HepG2 (cell line): ENCODE measurements at regions not wholly inside any gene's neighbourhood (a gene's known extent, or its start where the extent isn't known, plus 50 kb on each side); places are given as distances from the start of the nearest gene placed in this dataset.

ENCODE experiments used
- ATAC-seq: fragments of 200-7000 bp; cut with Tn5 transposase; 3 replicates; pipeline ENCODE4 v1.9.1; 2020; ENCODE audit warnings: mild to moderate bottlenecking, moderate library complexity
- BruUV-seq: library from RNA; stranded (reverse); fragments of 400-500 nt; replicated peaks from 2 replicates; lab custom pipeline; 2021; lab: Mats Ljungman, UMichigan
- CTCF ChIA-PET: fragments of 300-600 bp; formaldehyde crosslinking; extraction: SDS; loops from one replicate; lab custom pipeline; 2021; ENCODE audit warnings: low total read pairs, inconsistent platforms, low intra/inter-chr PET ratio; lab: Yijun Ruan, JAX
- POLR2A ChIA-PET: fragments of 350-600 bp; sonication (Branson Sonifier 250); formaldehyde crosslinking; loops from one replicate; lab custom pipeline; 2020; ENCODE audit warnings: antibody characterized with exemption, inconsistent platforms; lab: Yijun Ruan, JAX
- DNase-seq: peaks from one replicate; pipeline ENCODE4 v3.0.0-alpha.2; 2015; ENCODE audit warnings: low spot score
- FAIRE-seq: peaks from 3 replicates; lab custom pipeline; 2011; peaks lifted over from hg19 to GRCh38; lab: Jason Lieb, UNC
- H2AFZ ChIP-seq: one replicate; pipeline ENCODE4 v1.6.1; 2011; ENCODE audit warnings: low read length, inconsistent platforms
- H3K27ac ChIP-seq: fragments of 300-600 bp; 3 replicates; pipeline ENCODE4 v1.8.0; 2011; ENCODE audit warnings: mixed run types, mild to moderate bottlenecking, mixed read lengths, low read length, inconsistent platforms; ENCODE audit not compliant: insufficient read depth; ENCODE audit errors: extremely low read length
- H3K27me3 ChIP-seq, 2 experiments: fragments of 200-600 bp in 1 of 2; 2 replicates in 1 of 2; 3 replicates in 1 of 2; pipeline versions ENCODE4 v1.6.0 to v1.8.0; 2011; ENCODE audit warnings: low read length in 2 of 2, mild to moderate bottlenecking in 2 of 2, moderate library complexity in 2 of 2, inconsistent platforms in 1 of 2; ENCODE audit not compliant: insufficient read depth in 2 of 2, control insufficient read depth in 1 of 2
- H3K36me3 ChIP-seq, 2 experiments: fragments of 200-600 bp in 1 of 2; replicated peaks in 1 of 2; 2 replicates in 1 of 2; 3 replicates in 1 of 2; pipeline versions ENCODE4 v1.5.1 to v1.8.0; 2011; ENCODE audit warnings: low read length in 2 of 2, inconsistent platforms in 1 of 2; ENCODE audit not compliant: insufficient read depth in 2 of 2, control insufficient read depth in 1 of 2
- H3K4me1 ChIP-seq: 2 replicates; pipeline ENCODE4 v1.5.1; 2012; ENCODE audit warnings: low read length, inconsistent platforms; ENCODE audit not compliant: insufficient read depth
- H3K4me2 ChIP-seq: 2 replicates; pipeline ENCODE4 v1.6.0; 2011; ENCODE audit warnings: low read depth, low read length, inconsistent platforms
- H3K4me3 ChIP-seq, 3 experiments: fragments of 200-600 bp in 1 of 3; sonication (generic), shearing (Covaris generic) in 1 of 3; replicated peaks in 1 of 3; 2 replicates each; pipeline ENCODE4 v1.5.1; 2011 to 2016; ENCODE audit warnings: low read length in 3 of 3, inconsistent platforms in 2 of 3, low read depth in 2 of 3, mild to moderate bottlenecking in 2 of 3, control low read depth in 1 of 3, mixed read lengths in 1 of 3; ENCODE audit not compliant: insufficient read depth in 1 of 3
- H3K79me2 ChIP-seq: one replicate; pipeline ENCODE4 v1.6.1; 2011; ENCODE audit warnings: low read length, inconsistent platforms; ENCODE audit not compliant: insufficient read depth
- H3K9ac ChIP-seq: 2 replicates; pipeline ENCODE4 v1.6.0; 2011; ENCODE audit warnings: mild to moderate bottlenecking, low read depth, low read length, inconsistent platforms; ENCODE audit not compliant: insufficient read depth
- H3K9me3 ChIP-seq: 2 replicates; pipeline ENCODE4 v1.5.1; 2012; ENCODE audit warnings: mild to moderate bottlenecking, low read length
- H4K20me1 ChIP-seq: 2 replicates; pipeline ENCODE4 v1.6.0; 2011; ENCODE audit warnings: inconsistent platforms, mild to moderate bottlenecking, low read length, moderate library complexity; ENCODE audit not compliant: insufficient read depth
- ARNT2 ChIP-seq: sonication (generic); formaldehyde crosslinking; IDR thresholded peaks from 2 replicates; pipeline ENCODE4 v1.8.0; 2022; ENCODE audit warnings: mild to moderate bottlenecking, low read depth, missing genetic modification reagents, moderate library complexity
- ATF2 ChIP-seq: sonication (generic); formaldehyde crosslinking; IDR thresholded peaks from 2 replicates; pipeline ENCODE4 v1.4.0; 2020; ENCODE audit warnings: missing genetic modification reagents
- ERF ChIP-seq: IDR thresholded peaks from 2 replicates; pipeline ENCODE4 v1.6.1; 2018; ENCODE audit warnings: missing biosample characterization, missing genetic modification reagents
- GATAD2A ChIP-seq: IDR thresholded peaks from 2 replicates; pipeline ENCODE4 v1.6.1; 2016
- ISX ChIP-seq: sonication (generic); formaldehyde crosslinking; conservative IDR thresholded peaks from 2 replicates; pipeline ENCODE4 v1.5.0; 2020; ENCODE audit warnings: missing genetic modification reagents
- KAT2B ChIP-seq: fragments of 150-350 bp; IDR thresholded peaks from 2 replicates; pipeline ENCODE4 v1.6.1; 2014; ENCODE audit warnings: low read depth, low read length, borderline replicate concordance
- ONECUT2 ChIP-seq: sonication (generic); formaldehyde crosslinking; IDR thresholded peaks from 2 replicates; pipeline ENCODE4 v1.4.0; 2020; ENCODE audit warnings: missing genetic modification reagents
- PLSCR1 ChIP-seq: sonication (generic); formaldehyde crosslinking; IDR thresholded peaks from 2 replicates; pipeline ENCODE4 v1.5.0; 2020; ENCODE audit warnings: missing genetic modification reagents, mild to moderate bottlenecking, borderline replicate concordance
- SIX4 ChIP-seq: sonication (generic); formaldehyde crosslinking; IDR thresholded peaks from 2 replicates; pipeline ENCODE4 v1.4.0; 2020; ENCODE audit warnings: missing genetic modification reagents
- SMC3 ChIP-seq: IDR thresholded peaks from 2 replicates; pipeline ENCODE4 v1.6.1; 2011; ENCODE audit warnings: low read length, improper control_type of control experiment
- XBP1 ChIP-seq: sonication (generic); formaldehyde crosslinking; IDR thresholded peaks from 2 replicates; pipeline ENCODE4 v1.5.0; 2020; ENCODE audit warnings: missing genetic modification reagents
- ZBTB21 ChIP-seq: sonication (generic); formaldehyde crosslinking; IDR thresholded peaks from 2 replicates; pipeline ENCODE4 v1.4.0; 2020; ENCODE audit warnings: missing genetic modification reagents
- ZFP41 ChIP-seq: sonication (generic); formaldehyde crosslinking; IDR thresholded peaks from 2 replicates; pipeline ENCODE4 v1.4.0; 2020; ENCODE audit warnings: mild to moderate bottlenecking, missing genetic modification reagents, borderline replicate concordance
- ZNF234 ChIP-seq: sonication (generic); formaldehyde crosslinking; conservative IDR thresholded peaks from 2 replicates; pipeline ENCODE4 v1.5.1; 2020; ENCODE audit warnings: mild to moderate bottlenecking, missing genetic modification reagents
- ZNF546 ChIP-seq: sonication (generic); formaldehyde crosslinking; conservative IDR thresholded peaks from 2 replicates; pipeline ENCODE4 v1.8.1; 2023; ENCODE audit warnings: mild to moderate bottlenecking, missing genetic modification reagents
- WGBS: methylation state at CpG from one replicate; pipeline ENCODE4 v1.1.6; 2017; ENCODE audit warnings: low lambda C conversion rate; 5-methylcytosine and 5-hydroxymethylcytosine counted together
- in situ Hi-C: cut with HindIII; loops from 2 replicates; pipeline ENCODE4 v1.10.0; 2017; ENCODE audit warnings: low pct_unique_long_range_greater_than_20kb; ENCODE audit not compliant: extremely low pct_ligation_motif_present
- intact Hi-C: fragments of 100-400 bp; cut with micrococcal nuclease; formaldehyde crosslinking; loops from one replicate; pipeline ENCODE4 v1.10.0; 2022; ENCODE audit not compliant: unreplicated experiment

- H3K9me3 ChIP-seq = no peaks in the 10 kb centered on the region
- H3K27ac ChIP-seq = no peak overlapping the region
- no peak for DNase-seq
- 13% methylated on average over 1 of the region's 1 CpG for WGBS
- no peaks in the 10 kb centered on the region; the same call in 1 of the 2 replicates for H4K20me1 ChIP-seq
- no peak for FAIRE-seq
- H3K4me2 ChIP-seq = no peak overlapping the region
- intact Hi-C loops (loop anchor here (5.0 kb wide), 1 partner anchor 1513 kb away; no protein-coding TSS in a partner anchor), in situ Hi-C loops (loop anchor here (25.0 kb wide), 1 partner anchor 1038 kb away; no protein-coding TSS in a partner anchor)
- POLR2A ChIA-PET = no interaction called here
- no peak overlapping the region for H3K9ac ChIP-seq
- H3K4me1 ChIP-seq = no peaks in the 10 kb centered on the region
- peak; percentile 64; the same call in 2 of the 3 replicates for ATAC-seq
- CTCF ChIA-PET = no interaction called here
- no peak for TF ChIP-seq KAT2B
- TF ChIP-seq ONECUT2 (CRISPR knock-in tag) = no peak
- no peak for TF ChIP-seq GATAD2A (CRISPR knock-in tag)
- TF ChIP-seq ARNT2 (CRISPR knock-in tag) = no peak
- no peak for TF ChIP-seq ZNF234
- TF ChIP-seq PLSCR1 (CRISPR knock-in tag) = no peak
- no peak for TF ChIP-seq ZNF546 (CRISPR knock-in tag)
- no peak for TF ChIP-seq ERF (CRISPR knock-in tag)
- TF ChIP-seq ZFP41 (CRISPR knock-in tag) = no peak
- no peak for TF ChIP-seq XBP1 (CRISPR knock-in tag)
- TF ChIP-seq SMC3 = no peak
- TF ChIP-seq ZBTB21 (CRISPR knock-in tag) = no peak
- no peak for TF ChIP-seq SIX4 (CRISPR knock-in tag)
- TF ChIP-seq ISX (CRISPR knock-in tag) = no peak
- TF ChIP-seq ATF2 (CRISPR knock-in tag) = no peak
- H3K79me2 ChIP-seq = no peaks in the 10 kb centered on the region
- no TSS peak for BruUV-seq
- no peaks in the 10 kb centered on the region for H3K36me3 ChIP-seq
- no peak overlapping the region for H3K4me3 ChIP-seq
- no peaks in the 10 kb centered on the region for H3K27me3 ChIP-seq
- H2AFZ ChIP-seq = no peak overlapping the region
These were observed 335.7 kb upstream of the FSTL5 start for GRCh38 chr4:162499478-162499877.
